Neural cell (in vitro differentiated cells): ENCODE measurements at regions not wholly inside any gene's neighbourhood (a gene's known extent, or its start where the extent isn't known, plus 50 kb on each side); places are given as distances from the start of the nearest gene placed in this dataset.

Experiments used
- H2AFZ ChIP-seq: fragments of 200-600, 300-800 bp; sonication (generic), shearing (Covaris generic); 2 replicates; pipeline ENCODE4 v1.6.0; 2014; ENCODE audit warnings: low read depth, mild to moderate bottlenecking, antibody characterized with exemption, low read length, moderate library complexity
- H3F3A ChIP-seq: fragments of 200-600 bp; shearing (Covaris generic); 2 replicates; pipeline ENCODE4 v1.6.1; 2016; ENCODE audit warnings: mild to moderate bottlenecking, moderate library complexity, mixed read lengths, antibody characterized with exemption, low read length; ENCODE audit not compliant: insufficient read depth, poor library complexity, severe bottlenecking
- H3K27ac ChIP-seq: fragments of 200-600, 300-800 bp; sonication (generic), shearing (Covaris generic); 2 replicates; pipeline ENCODE4 v1.5.1; 2014; ENCODE audit warnings: mild to moderate bottlenecking, low read length, moderate library complexity
- H3K27me3 ChIP-seq: fragments of 300-800, 200-600 bp; sonication (generic), shearing (Covaris generic); 2 replicates; pipeline ENCODE4 v1.6.0; 2014; ENCODE audit warnings: mild to moderate bottlenecking, low read depth, low read length, moderate library complexity; ENCODE audit not compliant: insufficient read depth
- H3K36me3 ChIP-seq: fragments of 300-800, 200-600 bp; sonication (generic), shearing (Covaris generic); 2 replicates; pipeline ENCODE4 v1.5.1; 2014; ENCODE audit warnings: mild to moderate bottlenecking, antibody characterized with exemption, low read length, moderate library complexity; ENCODE audit not compliant: insufficient read depth
- H3K4me2 ChIP-seq: fragments of 300-800, 200-600 bp; sonication (generic), shearing (Covaris generic); 2 replicates; pipeline ENCODE4 v1.6.0; 2014; ENCODE audit warnings: mild to moderate bottlenecking, low read length
- H3K4me3 ChIP-seq: fragments of 300-800, 200-600 bp; sonication (generic), shearing (Covaris generic); 2 replicates; pipeline ENCODE4 v1.5.1; 2014; ENCODE audit warnings: mild to moderate bottlenecking, low read length, moderate library complexity
- H3K79me2 ChIP-seq: fragments of 200-600 bp; shearing (Covaris generic); replicated peaks from 2 replicates; pipeline ENCODE4 v1.6.0; 2014; ENCODE audit warnings: mild to moderate bottlenecking, low read length, moderate library complexity; ENCODE audit not compliant: insufficient read depth
- H3K9ac ChIP-seq: fragments of 300-800, 200-600 bp; sonication (generic), shearing (Covaris generic); 2 replicates; pipeline ENCODE4 v1.6.1; 2016; ENCODE audit warnings: mild to moderate bottlenecking, low read length, mixed read lengths
- H3K9me2 ChIP-seq: fragments of 200-600 bp; shearing (Covaris generic); 2 replicates; pipeline ENCODE4 v1.6.1; 2016; ENCODE audit warnings: mild to moderate bottlenecking, low read length, mixed read lengths; ENCODE audit not compliant: insufficient read depth
- H3K9me3 ChIP-seq: fragments of 200-600, 300-800 bp; sonication (generic), shearing (Covaris generic); 2 replicates; pipeline ENCODE4 v1.6.1; 2016; ENCODE audit warnings: mild to moderate bottlenecking, mixed run types, low read length, moderate library complexity, mixed read lengths
- H4K20me1 ChIP-seq: fragments of 200-600 bp; shearing (Covaris generic); 2 replicates; pipeline ENCODE4 v1.6.1; 2016; ENCODE audit warnings: mild to moderate bottlenecking, mixed run types; ENCODE audit not compliant: insufficient read depth
- CTCF ChIP-seq: fragments of 450-650 bp; IDR thresholded peaks from 2 replicates; pipeline ENCODE4 v1.5.1; 2014; ENCODE audit warnings: antibody characterized with exemption, mild to moderate bottlenecking, moderate library complexity; ENCODE audit not compliant: poor library complexity, severe bottlenecking
- EP300 ChIP-seq: fragments of 450-650 bp; conservative IDR thresholded peaks from 2 replicates; pipeline ENCODE4 v1.6.1; 2014; ENCODE audit warnings: antibody characterized with exemption, mild to moderate bottlenecking, moderate library complexity; ENCODE audit not compliant: poor library complexity, severe bottlenecking
- EZH2 ChIP-seq: fragments of 200-600, 300-800 bp; shearing (Covaris generic), sonication (generic); IDR thresholded peaks from 2 replicates; pipeline ENCODE4 v1.6.1; 2014; ENCODE audit warnings: antibody characterized with exemption, low read length, borderline replicate concordance, mild to moderate bottlenecking; ENCODE audit not compliant: insufficient read depth, poor library complexity, severe bottlenecking
- MXI1 ChIP-seq: fragments of 450-650 bp; conservative IDR thresholded peaks from 2 replicates; pipeline ENCODE4 v1.6.1; 2014; ENCODE audit warnings: antibody characterized with exemption, mild to moderate bottlenecking; ENCODE audit not compliant: poor library complexity, severe bottlenecking
- POLR2AphosphoS5 ChIP-seq: IDR thresholded peaks from 2 replicates; pipeline ENCODE4 v1.6.1; 2012
- RAD21 ChIP-seq: fragments of 450-650 bp; conservative IDR thresholded peaks from 2 replicates; pipeline ENCODE4 v1.6.1; 2014; ENCODE audit warnings: antibody characterized with exemption, mild to moderate bottlenecking, moderate library complexity
- REST ChIP-seq: IDR thresholded peaks from 2 replicates; pipeline ENCODE4 v1.6.1; 2012; ENCODE audit warnings: borderline replicate concordance
- SMC3 ChIP-seq: fragments of 450-650 bp; conservative IDR thresholded peaks from 2 replicates; pipeline ENCODE4 v1.6.1; 2014; ENCODE audit warnings: antibody characterized with exemption, mild to moderate bottlenecking, moderate library complexity; ENCODE audit not compliant: poor library complexity
- TAF1 ChIP-seq: IDR thresholded peaks from 2 replicates; pipeline ENCODE4 v1.6.1; 2012; ENCODE audit warnings: low read depth

GRCh38 chr10:61825001-61825400 is 76.5 kb upstream of the ARID5B start:
- Histone ChIP-seq H3K36me3 (no peaks in the 10 kb centered on the region), H3K4me2 (no peak overlapping the region), H3K4me3 (no peak overlapping the region), H3K27me3 (no peaks in the 10 kb centered on the region), H3K9me3 (no peaks in the 10 kb centered on the region), H3K27ac (no peak overlapping the region), H3K9me2 (no peaks in the 10 kb centered on the region), H2AFZ (no peak overlapping the region), H3F3A (no peaks in the 10 kb centered on the region), H3K79me2 (no peaks in the 10 kb centered on the region), H4K20me1 (no peaks in the 10 kb centered on the region), H3K9ac (no peak overlapping the region)
- TF ChIP-seq EZH2 (no peak), RAD21 (no peak), REST (no peak), CTCF (no peak), EP300 (no peak)

GRCh38 chr10:61825628-61826027 is 75.9 kb upstream of the ARID5B start:
- Histone ChIP-seq H3K4me2 (no peak overlapping the region), H3K9ac (no peak overlapping the region), H3F3A (no peaks in the 10 kb centered on the region), H3K27me3 (no peaks in the 10 kb centered on the region), H3K79me2 (no peaks in the 10 kb centered on the region), H3K9me3 (no peaks in the 10 kb centered on the region), H4K20me1 (no peaks in the 10 kb centered on the region), H3K27ac (no peak overlapping the region), H2AFZ (no peak overlapping the region), H3K4me3 (no peak overlapping the region), H3K36me3 (no peaks in the 10 kb centered on the region), H3K9me2 (no peaks in the 10 kb centered on the region)
- TF ChIP-seq MXI1 = no peak
- no peak for TF ChIP-seq SMC3
- no peak for TF ChIP-seq RAD21
- TF ChIP-seq POLR2AphosphoS5 = no peak
- TF ChIP-seq EZH2 = no peak
- no peak for TF ChIP-seq CTCF
- TF ChIP-seq EP300 = no peak
- TF ChIP-seq REST = no peak
- no peak for TF ChIP-seq TAF1
